ENCODE measurements at regions not wholly inside any gene's neighbourhood (a gene's known extent, or its start where the extent isn't known, plus 50 kb on each side); places are given as distances from the start of the nearest gene placed in this dataset.
"Not testable (repeated sequence)": the region's sequence is repeated elsewhere in the genome, so short reads cannot be mapped to it uniquely, and the experiment has no call there.

DNA sequence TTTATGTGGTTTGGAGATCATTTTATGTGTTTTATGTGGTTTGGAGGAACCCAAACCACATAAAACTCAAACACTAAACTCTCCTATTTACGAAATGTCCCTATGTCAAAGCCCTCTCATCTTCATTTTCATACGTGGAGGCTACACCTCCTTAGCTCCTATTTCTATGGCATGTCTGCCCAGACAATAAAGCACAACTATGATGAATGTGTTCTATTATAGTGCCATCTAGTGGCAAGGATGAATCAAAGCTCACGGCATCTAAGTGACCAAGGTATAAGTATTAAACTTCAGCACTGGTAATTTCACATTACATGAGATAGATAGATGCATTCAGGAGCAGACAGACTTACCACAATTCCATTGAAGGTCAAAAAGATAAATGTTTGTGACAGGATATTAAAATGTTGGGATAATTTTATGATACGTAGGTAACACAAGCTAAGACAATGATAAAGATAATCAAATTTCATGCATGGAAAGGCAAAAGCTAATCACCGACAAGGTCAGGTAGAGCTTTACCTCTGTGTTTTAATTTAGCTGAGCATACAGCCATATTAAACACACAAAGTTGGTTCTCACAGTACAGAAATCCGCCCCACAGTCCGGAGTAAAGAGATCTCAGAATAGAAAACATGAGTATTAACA, 130.6 kb upstream of the FHIT start:
- DNase-seq (ENCODE audit: low spot score) = peak; percentile 68

- peak; percentile 14 for DNase-seq (ENCODE audit: low spot score)
Measured at GRCh38 chr3:61387817-61388216, 136.6 kb upstream of the FHIT start.

GRCh38 chr3:61393480-61393947, 142.3 kb upstream of the FHIT start:
- DNase-seq (ENCODE audit: low spot score) = not testable (repeated sequence)

- DNase-seq (ENCODE audit: low spot score) = no peak
Measured at GRCh38 chr3:61401359-61401758, 150.1 kb upstream of the FHIT start.

DNA sequence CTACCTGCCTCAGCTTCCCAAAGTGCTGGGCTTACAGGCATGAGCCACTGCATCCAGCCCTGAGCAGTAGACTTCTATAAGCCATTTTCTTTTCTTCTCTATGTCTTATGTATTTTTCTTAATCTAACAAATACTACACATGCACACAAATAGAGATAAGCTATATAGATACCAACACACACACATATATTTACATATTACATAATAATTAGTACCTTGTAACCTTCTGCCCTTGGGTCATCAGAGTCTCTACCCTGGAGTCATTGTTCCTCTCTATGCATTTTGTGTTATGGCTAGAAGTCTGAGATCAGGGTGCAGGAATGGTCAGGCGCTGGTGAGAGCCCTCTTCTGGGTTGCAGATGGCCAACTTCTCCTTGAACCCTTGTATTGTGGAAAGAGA, 154.0 kb upstream of the PTPRG start:
- no peak for DNase-seq (ENCODE audit: low spot score)

- DNase-seq (ENCODE audit: low spot score) = no peak
Measured at GRCh38 chr3:61409638-61410037, 151.7 kb upstream of the PTPRG start.

DNA sequence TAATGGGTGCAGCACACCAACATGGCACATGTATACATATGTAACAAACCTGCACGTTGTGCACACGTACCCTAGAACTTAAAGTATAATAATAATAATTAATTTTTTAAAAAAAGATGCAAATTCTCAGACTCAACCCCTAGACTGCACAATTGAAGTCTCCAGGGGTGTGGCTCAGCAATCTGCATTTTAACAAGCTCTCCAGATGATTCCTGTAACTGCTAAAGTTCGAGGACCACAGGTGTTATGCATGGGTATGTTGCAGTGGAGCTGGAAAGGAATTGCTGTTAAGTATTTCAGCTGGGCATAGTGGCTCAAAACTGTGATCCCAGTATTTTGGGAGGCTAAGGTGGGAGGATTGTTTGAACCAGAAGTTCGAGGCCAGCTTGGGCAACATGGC, 151.0 kb upstream of the PTPRG start:
- DNase-seq (ENCODE audit: low spot score) = not testable (repeated sequence)

GRCh38 chr3:61411009-61411662, 150.2 kb upstream of the PTPRG start:
- DNase-seq (ENCODE audit: low spot score) = no peak

GRCh38 chr3:61414456-61414855, 146.9 kb upstream of the PTPRG start:
- no peak for DNase-seq (ENCODE audit: low spot score)

- no peak for DNase-seq (ENCODE audit: low spot score)
Measured at GRCh38 chr3:61415201-61415600, 146.2 kb upstream of the PTPRG start.

DNA sequence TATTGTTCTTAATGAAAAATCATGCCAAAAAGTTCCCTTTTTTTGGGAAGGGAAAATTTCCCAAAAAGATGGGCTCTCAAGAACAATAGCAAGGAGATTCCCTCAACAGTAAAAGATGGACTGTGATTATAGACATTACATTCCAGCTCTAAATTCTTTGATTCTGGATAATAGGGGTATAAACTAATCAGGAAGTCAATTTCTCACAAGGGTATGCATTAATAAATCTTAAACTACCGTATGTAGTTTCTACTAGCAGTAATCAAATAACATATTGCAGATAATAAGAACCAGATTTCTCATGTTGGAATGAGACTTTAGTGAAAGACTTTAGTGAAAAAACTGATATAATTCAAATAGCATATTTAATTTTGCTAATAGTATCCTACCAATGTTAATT, 144.8 kb upstream of the PTPRG start:
- no peak for DNase-seq (ENCODE audit: low spot score)

GRCh38 chr3:61417352-61417751, 144.0 kb upstream of the PTPRG start:
- DNase-seq (ENCODE audit: low spot score) = peak; percentile 22

DNA sequence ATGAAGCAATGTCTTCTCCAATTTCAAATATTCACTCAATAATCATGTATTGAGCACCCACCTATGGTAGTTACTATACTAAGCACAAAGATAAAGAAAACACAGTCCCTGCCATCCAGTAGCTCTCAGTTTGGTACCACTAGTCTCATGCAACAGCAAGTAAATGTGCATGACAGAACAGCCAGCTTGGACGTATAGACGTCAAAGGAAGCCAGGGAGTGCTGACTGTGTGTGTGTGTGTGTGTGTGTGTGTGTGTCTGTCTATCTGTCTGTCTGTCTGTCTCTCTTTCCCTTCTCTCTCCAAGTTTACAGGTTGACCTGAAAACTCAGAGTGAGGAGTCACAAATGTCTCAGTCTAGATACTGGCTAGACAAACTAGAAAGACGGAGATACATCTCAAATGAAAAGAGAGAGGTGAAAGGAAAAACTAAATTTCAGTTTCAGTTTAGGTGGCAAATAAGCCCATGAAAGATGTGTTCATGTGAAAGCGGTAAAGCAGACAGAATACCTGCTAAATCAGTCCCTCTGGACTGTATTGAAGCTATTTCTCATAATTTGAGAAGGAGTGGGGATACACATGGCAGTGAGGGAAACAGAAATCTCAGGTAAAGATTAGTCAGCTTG, 141.1 kb upstream of the PTPRG start:
- DNase-seq (ENCODE audit: low spot score) = no peak

DNA sequence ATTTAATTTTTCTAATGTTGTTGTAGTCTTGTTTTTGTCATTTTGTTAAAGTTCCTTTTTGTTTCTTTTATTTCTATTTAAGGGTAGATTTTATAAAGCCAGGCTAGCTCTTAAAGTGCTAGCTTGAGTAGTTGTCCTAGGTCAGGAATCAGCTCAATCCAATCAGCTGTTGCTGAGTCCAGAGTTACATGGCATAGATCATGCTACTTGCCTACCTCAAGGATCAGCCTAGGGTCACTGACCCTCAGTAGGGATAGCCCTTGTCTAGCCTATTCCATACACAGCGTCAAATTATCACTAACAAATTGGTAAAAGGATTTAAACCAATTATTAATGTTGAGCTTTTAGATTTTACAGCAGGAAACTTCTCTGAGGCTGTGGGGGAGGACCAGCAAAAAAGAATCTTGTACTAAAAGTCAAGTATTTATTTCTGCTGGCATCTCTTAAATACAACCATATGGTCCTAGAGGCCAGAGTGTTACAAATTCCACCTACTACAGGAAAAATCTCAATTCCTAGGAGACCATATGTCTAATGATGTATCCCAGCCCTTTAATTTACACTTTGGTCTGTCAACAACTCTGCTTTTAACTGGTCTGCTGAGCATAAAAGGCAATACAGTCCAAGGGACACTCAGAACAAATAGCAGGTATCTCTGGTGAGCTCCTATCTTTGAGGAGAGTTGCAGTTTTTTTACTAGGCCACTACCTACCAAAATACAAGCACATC, 138.3 kb upstream of the PTPRG start:
- no peak for DNase-seq (ENCODE audit: low spot score)

- DNase-seq (ENCODE audit: low spot score) = peak; percentile 33
Measured at GRCh38 chr3:61425356-61425755, 136.0 kb upstream of the PTPRG start.

DNA sequence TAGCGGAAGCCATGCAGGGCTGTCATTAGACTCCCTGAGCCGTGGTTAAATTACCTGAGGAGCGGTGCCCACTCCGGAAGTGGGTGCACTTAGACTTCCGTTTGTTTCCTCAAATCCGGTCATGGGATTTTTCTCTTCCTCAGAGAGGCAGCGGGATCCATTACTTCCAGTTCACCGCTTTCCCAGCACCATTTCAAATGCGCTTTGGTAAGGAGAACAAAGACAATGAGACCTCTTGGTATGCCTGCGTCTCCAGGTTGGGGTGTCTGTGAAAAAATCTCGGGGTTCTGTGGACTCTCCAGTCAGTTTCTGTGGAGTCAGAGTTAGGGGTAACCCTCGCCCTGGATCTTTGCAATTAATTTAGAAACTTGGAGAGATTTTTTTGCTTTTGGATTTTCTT, 132.3 kb upstream of the PTPRG start:
- DNase-seq (ENCODE audit: low spot score) = no peak

DNA sequence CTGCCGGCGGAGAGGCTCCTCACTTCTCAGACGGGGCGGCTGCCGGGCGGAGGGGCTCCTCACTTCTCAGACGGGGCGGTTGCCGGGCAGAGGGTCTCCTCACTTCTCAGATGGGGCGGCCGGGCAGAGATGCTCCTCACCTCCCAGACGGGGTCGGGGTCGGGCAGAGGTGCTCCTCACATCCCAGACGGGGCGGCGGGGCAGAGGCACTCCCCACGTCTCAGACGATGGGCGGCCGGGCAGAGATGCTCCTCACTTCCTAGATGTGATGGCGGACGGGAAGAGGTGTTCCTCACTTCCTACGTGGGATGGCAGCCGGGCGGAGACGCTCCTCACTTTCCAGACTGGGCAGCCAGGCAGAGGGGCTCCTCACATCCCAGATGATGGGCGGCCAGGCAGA, 126.5 kb upstream of the PTPRG start:
- DNase-seq (ENCODE audit: low spot score) = not testable (repeated sequence)

- not testable (repeated sequence) for DNase-seq (ENCODE audit: low spot score)
Measured at GRCh38 chr3:61435361-61435760, 126.0 kb upstream of the PTPRG start.

- DNase-seq (ENCODE audit: low spot score) = peak; percentile 32
Measured at GRCh38 chr3:61438253-61439121, 122.9 kb upstream of the PTPRG start.

DNA sequence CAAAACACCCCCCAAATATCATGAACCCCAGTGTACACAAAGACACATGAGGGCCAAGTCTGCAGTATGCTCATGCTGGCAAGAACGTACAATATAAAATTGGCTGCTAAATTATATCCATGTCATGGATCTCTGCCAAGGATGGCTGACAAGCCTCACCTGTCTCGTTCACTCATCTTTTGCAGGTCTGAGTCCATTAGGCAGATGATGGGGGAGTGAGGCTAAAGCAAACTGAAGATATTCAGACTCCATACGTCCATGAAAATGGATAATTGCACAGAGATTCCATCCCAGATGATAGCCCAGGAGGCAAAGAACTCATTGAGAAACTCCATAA, 122.3 kb upstream of the PTPRG start:
- no peak for DNase-seq (ENCODE audit: low spot score)

DNA sequence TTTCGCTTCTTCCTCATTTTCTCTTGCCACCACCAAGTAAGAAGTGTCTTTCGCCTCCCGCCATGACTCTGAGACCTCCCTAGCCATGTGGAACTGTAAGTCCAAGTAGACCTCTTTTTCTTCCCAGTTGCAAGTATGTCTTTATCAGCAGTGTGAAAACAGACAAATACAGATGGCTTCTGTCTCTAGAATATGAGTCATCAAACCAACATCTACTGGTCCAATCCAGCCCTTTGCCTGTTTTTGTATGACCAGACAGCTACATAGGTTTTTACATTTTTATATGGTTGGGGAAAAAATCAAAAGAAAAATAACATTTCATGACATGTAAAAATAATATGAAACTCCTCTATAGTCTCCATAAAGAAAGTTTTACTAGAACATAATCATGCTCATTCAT, 118.7 kb upstream of the PTPRG start:
- DNase-seq (ENCODE audit: low spot score) = no peak

- no peak for DNase-seq (ENCODE audit: low spot score)
Measured at GRCh38 chr3:61443886-61444285, 117.5 kb upstream of the PTPRG start.
